Tibial nerve (tissue), 4 donors: ENCODE measurements at regions not wholly inside any gene's neighbourhood (a gene's known extent, or its start where the extent isn't known, plus 50 kb on each side); places are given as distances from the start of the nearest gene placed in this dataset.

Experiments
- DNase-seq, 2 donors: peaks; one replicate each; pipeline ENCODE4 v3.0.0-alpha.2; 2019; ENCODE audit warnings: low spot score in 2 of 2
- H3K27ac ChIP-seq, 4 donors: fragments of 200-600 bp; sonication (generic) in 3 of 4; one replicate each; pipeline ENCODE4 v1.5.1; 2017 to 2019; ENCODE audit warnings: mild to moderate bottlenecking in 1 of 4
- H3K27me3 ChIP-seq, 2 donors: fragments of 200-600 bp; sonication (generic) in 1 of 2; one replicate each; pipeline versions ENCODE4 v1.5.1 to v1.6.0; 2017 to 2019
- H3K36me3 ChIP-seq, 3 donors: fragments of 200-600 bp; sonication (generic); one replicate each; pipeline ENCODE4 v1.5.1; 2018 to 2019
- H3K4me1 ChIP-seq, 4 donors: fragments of 200-600 bp; sonication (generic) in 3 of 4; one replicate each; pipeline ENCODE4 v1.5.1; 2017 to 2019
- H3K4me3 ChIP-seq, 4 donors: fragments of 200-600 bp; sonication (generic) in 3 of 4; one replicate each; pipeline ENCODE4 v1.5.1; 2017 to 2019; ENCODE audit warnings: mild to moderate bottlenecking in 1 of 4, moderate library complexity in 1 of 4
- H3K9me3 ChIP-seq, 4 donors: fragments of 200-600 bp; sonication (generic) in 3 of 4; one replicate each; pipeline ENCODE4 v1.5.1; 2017 to 2019
- CTCF ChIP-seq, 5 experiments: fragments of 200-600 bp in 3 of 5; fragments of 450-650 bp in 2 of 5; sonication (generic) in 3 of 5; IDR thresholded peaks; one replicate each; pipeline ENCODE4 v1.5.1; 2016 to 2019; ENCODE audit warnings: antibody characterized with exemption in 5 of 5, mild to moderate bottlenecking in 3 of 5, moderate library complexity in 2 of 5
- EP300 ChIP-seq, 2 donors: sonication (generic); formaldehyde crosslinking; IDR thresholded peaks; one replicate each; pipeline ENCODE4 v1.6.1; 2017; ENCODE audit warnings: antibody characterized with exemption in 2 of 2, mild to moderate bottlenecking in 1 of 2
- POLR2A ChIP-seq, 2 donors: fragments of 450-650 bp; IDR thresholded peaks; one replicate each; pipeline ENCODE4 v1.6.1; 2017; ENCODE audit warnings: antibody characterized with exemption in 2 of 2, mild to moderate bottlenecking in 2 of 2, moderate library complexity in 2 of 2
- WGBS, 2 donors: methylation state at CpG; one replicate each; pipeline ENCODE4 v1.1.5; 2018; 5-methylcytosine and 5-hydroxymethylcytosine counted together

GRCh38 chr6:62541502-62541901 lies 255.5 kb upstream of the KHDRBS2 start:
- no peaks in the 10 kb centered on the region for H3K27me3 ChIP-seq
- no peaks in the 10 kb centered on the region for H3K36me3 ChIP-seq
- no peak overlapping the region for H3K27ac ChIP-seq
- no peaks in the 10 kb centered on the region for H3K4me1 ChIP-seq
- TF ChIP-seq CTCF (IDR thresholded peaks at IDR 0.05) (no peak), POLR2A (IDR thresholded peaks at IDR 0.05) (no peak), EP300 (IDR thresholded peaks at IDR 0.05) (no peak)
- DNase-seq = no peak
- no peaks in the 10 kb centered on the region for H3K9me3 ChIP-seq
- WGBS, 2 donors = 89 to 100% methylated on average over 1 to 2 of the region's 2 CpGs
- H3K4me3 ChIP-seq = no peak overlapping the region

DNA sequence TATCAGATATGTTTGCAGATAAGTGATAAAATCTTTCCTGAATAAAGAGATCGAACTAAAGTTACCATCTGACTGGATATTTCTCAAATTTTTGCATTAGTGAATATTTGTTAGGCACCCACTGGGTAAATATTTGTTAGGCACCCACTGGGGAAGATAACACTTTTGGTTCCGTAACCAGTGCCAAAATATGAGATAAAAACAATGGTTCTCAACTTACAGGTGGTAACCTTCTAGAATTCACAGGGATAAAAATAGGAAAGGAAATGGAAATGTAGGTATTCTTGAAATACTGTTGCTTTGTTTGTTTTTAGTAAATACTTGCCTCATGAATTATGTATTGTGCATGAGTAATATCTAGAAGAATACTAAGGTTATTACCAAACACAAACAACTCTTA lies 245.0 kb upstream of the KHDRBS2 start:
- no peaks in the 10 kb centered on the region for H3K27me3 ChIP-seq

GRCh38 chr6:62528894-62529526 lies 243.0 kb upstream of the KHDRBS2 start:
- DNase-seq = no peak
- no peaks in the 10 kb centered on the region for H3K36me3 ChIP-seq
- TF ChIP-seq POLR2A (IDR thresholded peaks at IDR 0.05) = no peak
- no peak for TF ChIP-seq EP300 (IDR thresholded peaks at IDR 0.05)
- TF ChIP-seq CTCF (IDR thresholded peaks at IDR 0.05) = no peak
- H3K9me3 ChIP-seq = peaks cover 0 to 8% (median 0%) of the 10 kb centered on the region in 4 donors
- WGBS, 2 donors = 58 to 65% methylated on average over 3 of the region's 3 CpGs
- H3K27ac ChIP-seq = no peak overlapping the region
- H3K27me3 ChIP-seq = no peaks in the 10 kb centered on the region
- H3K4me1 ChIP-seq = no peaks in the 10 kb centered on the region
- H3K4me3 ChIP-seq = no peak overlapping the region

More for the DNA sequence above, 245.0 kb upstream of the KHDRBS2 start:
- peaks cover 0 to 8% (median 0%) of the 10 kb centered on the region in 4 donors for H3K9me3 ChIP-seq
- no peaks in the 10 kb centered on the region for H3K36me3 ChIP-seq
- DNase-seq = no peak
- TF ChIP-seq CTCF (IDR thresholded peaks at IDR 0.05) = no peak
- no peak for TF ChIP-seq EP300 (IDR thresholded peaks at IDR 0.05)
- TF ChIP-seq POLR2A (IDR thresholded peaks at IDR 0.05) = no peak
- H3K4me1 ChIP-seq = no peaks in the 10 kb centered on the region
- no peak overlapping the region for H3K4me3 ChIP-seq
- no peak overlapping the region for H3K27ac ChIP-seq
- WGBS, 2 donors = 81 to 83% methylated on average over 2 of the region's 2 CpGs

- Histone ChIP-seq H3K9me3 (peaks cover 0 to 3% (median 0%) of the 10 kb centered on the region in 4 donors), H3K36me3 (no peaks in the 10 kb centered on the region), H3K27ac (no peak overlapping the region), H3K4me1 (no peaks in the 10 kb centered on the region), H3K27me3 (no peaks in the 10 kb centered on the region), H3K4me3 (no peak overlapping the region)
- TF ChIP-seq POLR2A (IDR thresholded peaks at IDR 0.05) (no peak), CTCF (IDR thresholded peaks at IDR 0.05) (no peak), EP300 (IDR thresholded peaks at IDR 0.05) (no peak)
- DNase-seq = no peak
- WGBS, 2 donors = 46 to 55% methylated on average over 2 of the region's 2 CpGs
Observed at GRCh38 chr6:62523630-62524029, 237.6 kb upstream of the KHDRBS2 start.

DNA sequence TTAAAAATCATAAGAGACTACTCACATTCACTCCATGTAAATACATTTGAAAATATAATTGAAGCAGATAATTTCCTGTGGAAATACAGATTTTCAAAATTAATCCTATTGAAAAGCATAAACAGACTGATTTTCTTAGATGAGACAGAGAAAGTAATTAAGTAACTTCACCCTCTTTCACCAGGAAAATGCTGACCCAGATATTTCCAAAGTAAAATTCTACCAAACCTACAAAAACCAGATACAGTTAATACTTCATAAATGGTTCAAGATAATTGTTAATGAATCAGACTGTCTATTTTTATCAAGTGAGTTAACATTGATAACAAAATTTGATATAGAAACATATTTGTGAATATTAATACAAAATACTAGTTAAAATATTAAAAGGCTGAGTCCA lies 233.5 kb upstream of the KHDRBS2 start:
- DNase-seq = no peak
- no peak for TF ChIP-seq CTCF (IDR thresholded peaks at IDR 0.05)
- TF ChIP-seq POLR2A (IDR thresholded peaks at IDR 0.05) = no peak
- TF ChIP-seq EP300 (IDR thresholded peaks at IDR 0.05) = no peak
- no peaks in the 10 kb centered on the region for H3K36me3 ChIP-seq

More for the DNA sequence above, 233.5 kb upstream of the KHDRBS2 start:
- no peak overlapping the region for H3K27ac ChIP-seq
- no peaks in the 10 kb centered on the region for H3K27me3 ChIP-seq
- H3K4me3 ChIP-seq = no peak overlapping the region
- no peaks in the 10 kb centered on the region for H3K9me3 ChIP-seq
- no peaks in the 10 kb centered on the region for H3K4me1 ChIP-seq
